Smooth muscle cell (in vitro differentiated cells): ENCODE measurements at regions not wholly inside any gene's neighbourhood (a gene's known extent, or its start where the extent isn't known, plus 50 kb on each side); places are given as distances from the start of the nearest gene placed in this dataset.

Experiments
- DNase-seq: peaks from one replicate; lab custom pipeline; 2025; ENCODE audit not compliant: unreplicated experiment; lab: John Stamatoyannopoulos, UW
- H2AFZ ChIP-seq: fragments of 200-600 bp; sonication (generic); 2 replicates; pipeline ENCODE4 v1.6.0; 2016; ENCODE audit warnings: antibody characterized with exemption, low read depth, mild to moderate bottlenecking
- H3F3A ChIP-seq: fragments of 200-600 bp; sonication (generic); 2 replicates; pipeline ENCODE4 v1.6.0; 2017; ENCODE audit warnings: antibody characterized with exemption, low read depth
- H3K27ac ChIP-seq: fragments of 200-600 bp; sonication (generic); 2 replicates; pipeline ENCODE4 v1.5.1; 2016; ENCODE audit warnings: low read depth, mild to moderate bottlenecking
- H3K27me3 ChIP-seq: fragments of 200-600 bp; sonication (generic); 2 replicates; pipeline ENCODE4 v1.6.1; 2016; ENCODE audit warnings: low read depth, mild to moderate bottlenecking
- H3K36me3 ChIP-seq: fragments of 200-600 bp; sonication (generic); 2 replicates; pipeline ENCODE4 v1.5.1; 2016; ENCODE audit warnings: low read depth
- H3K4me1 ChIP-seq: fragments of 200-600 bp; sonication (generic); 2 replicates; pipeline ENCODE4 v1.5.1; 2016; ENCODE audit warnings: low read depth
- H3K4me2 ChIP-seq: fragments of 200-600 bp; sonication (generic); 2 replicates; pipeline ENCODE4 v1.6.0; 2016; ENCODE audit warnings: mild to moderate bottlenecking
- H3K4me3 ChIP-seq: fragments of 200-600 bp; sonication (generic); 2 replicates; pipeline ENCODE4 v1.5.1; 2016; ENCODE audit warnings: mild to moderate bottlenecking
- H3K79me2 ChIP-seq: fragments of 200-600 bp; sonication (generic); 2 replicates; pipeline ENCODE4 v1.6.0; 2016; ENCODE audit warnings: low read depth, mild to moderate bottlenecking
- H3K9ac ChIP-seq: fragments of 200-600 bp; sonication (generic); 2 replicates; pipeline ENCODE4 v1.6.0; 2016; ENCODE audit warnings: low read depth
- H3K9me3 ChIP-seq: fragments of 200-600 bp; sonication (generic); replicated peaks from 2 replicates; pipeline ENCODE4 v1.5.1; 2016; ENCODE audit warnings: low read depth
- H4K20me1 ChIP-seq: fragments of 200-600 bp; sonication (generic); 2 replicates; pipeline ENCODE4 v1.6.0; 2016; ENCODE audit warnings: low read depth
- WGBS: methylation state at CpG from one replicate; pipeline ENCODE4 v1.1.7; 2016; ENCODE audit warnings: low lambda C conversion rate; 5-methylcytosine and 5-hydroxymethylcytosine counted together
- TF ChIP-seq, protein P1 (sequence below): fragments of 200-600 bp; sonication (generic); IDR thresholded peaks from 2 replicates; pipeline ENCODE4 v1.5.1; 2017; ENCODE audit warnings: borderline replicate concordance, mild to moderate bottlenecking, antibody characterized with exemption; ENCODE audit not compliant: insufficient read depth, poor library complexity, severe bottlenecking

DNA sequence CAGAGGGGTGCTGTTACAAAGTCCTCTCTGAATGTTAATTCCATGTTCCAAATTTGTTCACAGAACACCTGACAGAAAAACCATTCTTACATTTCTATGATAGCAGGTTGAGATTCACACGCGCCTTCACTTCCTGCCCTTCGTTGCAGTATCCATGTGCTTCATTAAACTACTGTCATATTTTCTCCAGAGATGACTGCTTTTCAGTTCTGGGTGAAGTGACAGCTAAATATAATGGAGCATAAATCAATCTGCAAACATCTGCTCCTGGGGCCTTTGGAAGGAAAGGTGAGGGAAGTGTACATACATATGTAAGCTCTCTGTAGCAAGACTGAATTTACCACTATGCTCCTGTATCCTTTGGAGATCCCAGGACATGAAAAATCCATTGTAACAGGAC lies 750.2 kb downstream of the HDGFL1 start:
- 96% methylated on average over 3 of the region's 3 CpGs for WGBS
- H3K9me3 ChIP-seq = no peaks in the 10 kb centered on the region
- TF ChIP-seq, protein P1, sequence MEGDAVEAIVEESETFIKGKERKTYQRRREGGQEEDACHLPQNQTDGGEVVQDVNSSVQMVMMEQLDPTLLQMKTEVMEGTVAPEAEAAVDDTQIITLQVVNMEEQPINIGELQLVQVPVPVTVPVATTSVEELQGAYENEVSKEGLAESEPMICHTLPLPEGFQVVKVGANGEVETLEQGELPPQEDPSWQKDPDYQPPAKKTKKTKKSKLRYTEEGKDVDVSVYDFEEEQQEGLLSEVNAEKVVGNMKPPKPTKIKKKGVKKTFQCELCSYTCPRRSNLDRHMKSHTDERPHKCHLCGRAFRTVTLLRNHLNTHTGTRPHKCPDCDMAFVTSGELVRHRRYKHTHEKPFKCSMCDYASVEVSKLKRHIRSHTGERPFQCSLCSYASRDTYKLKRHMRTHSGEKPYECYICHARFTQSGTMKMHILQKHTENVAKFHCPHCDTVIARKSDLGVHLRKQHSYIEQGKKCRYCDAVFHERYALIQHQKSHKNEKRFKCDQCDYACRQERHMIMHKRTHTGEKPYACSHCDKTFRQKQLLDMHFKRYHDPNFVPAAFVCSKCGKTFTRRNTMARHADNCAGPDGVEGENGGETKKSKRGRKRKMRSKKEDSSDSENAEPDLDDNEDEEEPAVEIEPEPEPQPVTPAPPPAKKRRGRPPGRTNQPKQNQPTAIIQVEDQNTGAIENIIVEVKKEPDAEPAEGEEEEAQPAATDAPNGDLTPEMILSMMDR = no peak
- no peak overlapping the region for H3K4me3 ChIP-seq
- H3K4me1 ChIP-seq = no peaks in the 10 kb centered on the region
- H3K4me2 ChIP-seq = no peak overlapping the region
- no peak overlapping the region for H3K27ac ChIP-seq
- no peaks in the 10 kb centered on the region for H3K27me3 ChIP-seq
- DNase-seq = no peak
- no peaks in the 10 kb centered on the region for H3K36me3 ChIP-seq
- no peak overlapping the region for H2AFZ ChIP-seq
- H3K9ac ChIP-seq = no peak overlapping the region
- H3F3A ChIP-seq = no peaks in the 10 kb centered on the region
- H4K20me1 ChIP-seq = no peaks in the 10 kb centered on the region
- no peaks in the 10 kb centered on the region for H3K79me2 ChIP-seq

DNA sequence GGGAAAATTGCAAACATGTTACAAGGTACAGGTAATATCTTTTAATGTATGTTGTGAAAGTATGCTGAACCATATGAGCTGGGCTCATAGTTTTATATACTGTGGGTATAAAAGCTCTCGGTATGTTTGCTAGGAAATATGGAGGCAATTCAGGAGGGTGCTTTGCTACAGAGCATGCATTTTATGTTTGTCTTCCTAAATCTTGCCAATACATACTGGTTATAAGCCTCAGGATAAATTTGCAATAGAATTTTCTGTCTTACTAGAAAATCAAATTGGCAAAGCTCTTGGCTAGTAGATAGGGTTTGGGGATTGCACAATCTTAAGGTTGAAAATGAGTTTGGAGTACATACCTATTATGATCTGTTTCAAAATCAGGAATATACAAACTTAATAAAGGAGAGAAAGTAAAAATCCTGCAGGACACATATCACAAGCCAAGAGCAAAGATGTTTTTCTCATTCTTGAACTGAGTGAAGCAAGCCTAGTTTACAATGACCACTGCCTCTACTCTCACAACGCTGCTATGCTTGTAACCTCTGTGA lies 751.2 kb downstream of the HDGFL1 start:
- H3K9me3 ChIP-seq = no peaks in the 10 kb centered on the region
- no peaks in the 10 kb centered on the region for H4K20me1 ChIP-seq
- H3F3A ChIP-seq = no peaks in the 10 kb centered on the region
- 92% methylated on average over 2 of the region's 2 CpGs for WGBS
- no peak overlapping the region for H3K27ac ChIP-seq
- H3K27me3 ChIP-seq = no peaks in the 10 kb centered on the region
- TF ChIP-seq, protein P1 = no peak
- no peak overlapping the region for H2AFZ ChIP-seq
- H3K4me1 ChIP-seq = no peaks in the 10 kb centered on the region
- H3K36me3 ChIP-seq = no peaks in the 10 kb centered on the region
- H3K9ac ChIP-seq = no peak overlapping the region
- no peak overlapping the region for H3K4me3 ChIP-seq
- no peak for DNase-seq
- H3K79me2 ChIP-seq = no peaks in the 10 kb centered on the region
- H3K4me2 ChIP-seq = no peak overlapping the region

DNA sequence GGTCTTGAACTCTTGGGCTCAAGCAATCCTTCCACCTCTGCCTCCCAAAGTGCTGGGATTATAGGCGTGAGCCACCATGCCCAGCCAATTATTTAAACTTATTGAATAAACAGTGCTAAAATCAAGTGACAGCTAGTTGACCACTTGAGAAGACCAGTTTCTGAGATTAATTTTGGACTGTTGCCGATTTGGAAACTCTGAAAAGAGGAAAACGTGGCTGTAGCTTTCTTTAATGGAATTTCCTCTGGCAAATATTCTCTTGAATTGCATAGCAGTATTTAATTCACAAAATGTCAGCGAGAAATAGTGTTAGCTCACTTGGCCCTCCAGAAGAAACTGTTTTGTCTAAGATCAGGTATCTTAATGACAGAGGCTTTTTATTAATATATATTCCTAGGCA lies 754.5 kb downstream of the HDGFL1 start:
- 96% methylated on average over 4 of the region's 4 CpGs for WGBS
- Histone ChIP-seq H3K4me2 (no peak overlapping the region), H4K20me1 (no peaks in the 10 kb centered on the region), H3K4me3 (no peak overlapping the region), H3K36me3 (no peaks in the 10 kb centered on the region), H3F3A (no peaks in the 10 kb centered on the region), H2AFZ (no peak overlapping the region), H3K27ac (no peak overlapping the region), H3K79me2 (no peaks in the 10 kb centered on the region), H3K9me3 (no peaks in the 10 kb centered on the region), H3K9ac (no peak overlapping the region), H3K4me1 (no peaks in the 10 kb centered on the region), H3K27me3 (no peaks in the 10 kb centered on the region)
- TF ChIP-seq, protein P1 = no peak
- DNase-seq = no peak

DNA sequence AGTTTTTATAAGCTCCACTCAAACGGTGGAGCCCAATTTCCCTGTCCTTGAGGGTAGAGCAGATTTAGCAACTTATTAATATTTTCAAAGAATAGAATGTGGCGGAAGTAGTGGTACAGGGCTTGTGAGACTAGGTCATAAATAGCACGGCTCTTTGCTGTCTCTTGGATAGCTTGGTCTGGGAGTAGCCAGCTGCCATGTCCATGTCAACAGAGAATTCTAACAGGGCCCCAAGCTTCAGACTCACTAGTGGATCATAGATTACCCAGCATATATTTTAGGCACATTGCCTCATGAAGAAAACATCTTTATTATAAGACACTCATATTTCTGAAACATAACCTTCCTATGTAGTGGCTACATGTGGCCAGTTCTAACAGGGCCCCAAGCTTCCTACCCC lies 755.7 kb downstream of the HDGFL1 start:
- H3K9me3 ChIP-seq = no peaks in the 10 kb centered on the region
- H3F3A ChIP-seq = no peaks in the 10 kb centered on the region
- H3K79me2 ChIP-seq = no peaks in the 10 kb centered on the region
- H3K4me2 ChIP-seq = no peak overlapping the region
- H3K36me3 ChIP-seq = no peaks in the 10 kb centered on the region
- H3K9ac ChIP-seq = no peak overlapping the region
- H3K27ac ChIP-seq = no peak overlapping the region
- no peaks in the 10 kb centered on the region for H3K27me3 ChIP-seq
- H3K4me1 ChIP-seq = no peaks in the 10 kb centered on the region
- H2AFZ ChIP-seq = no peak overlapping the region
- no peak for DNase-seq
- TF ChIP-seq, protein P1 = no peak
- WGBS = 90% methylated on average over 3 of the region's 3 CpGs
- H3K4me3 ChIP-seq = no peak overlapping the region
- no peaks in the 10 kb centered on the region for H4K20me1 ChIP-seq
